ENCODE measurements at regions not wholly inside any gene's neighbourhood (a gene's known extent, or its start where the extent isn't known, plus 50 kb on each side); places are given as distances from the start of the nearest gene placed in this dataset.

- no peak for TF ChIP-seq CTCF (conservative IDR thresholded peaks at IDR 0.05; ENCODE audit: low read depth, low read length)
- TF ChIP-seq EZH2 (IDR thresholded peaks at IDR 0.05; ENCODE audit: low read length, unreplicated experiment): no peak
- no peak for TF ChIP-seq EZH2phosphoT487 (IDR thresholded peaks at IDR 0.05; ENCODE audit: borderline replicate concordance, low read length)
These were observed 93.4 kb upstream of the MEX3C start for GRCh38 chr18:51290860-51291259.
